CD4-positive, CD25-positive, alpha-beta regulatory T cell (primary cell): ENCODE measurements at regions not wholly inside any gene's neighbourhood (a gene's known extent, or its start where the extent isn't known, plus 50 kb on each side); places are given as distances from the start of the nearest gene placed in this dataset.

Experiments used
- ATAC-seq, 2 donors: fragments of 150-1000 bp; cut with Tn5 transposase; one replicate each; pipeline ENCODE4 v1.10.0; 2021; ENCODE audit warnings: low read depth in 2 of 2, moderate number of reproducible peaks in 2 of 2, moderate library complexity in 1 of 2
- DNase-seq, 3 donors: peaks; one replicate each; pipeline versions ENCODE4 v3.0.0 to v3.0.0-alpha.2; 2012 to 2022; ENCODE audit warnings: mixed read lengths in 1 of 3
- H3K27ac ChIP-seq: one replicate; pipeline ENCODE4 v1.7.0; 2013; ENCODE audit warnings: mild to moderate bottlenecking, low read length; ENCODE audit not compliant: insufficient read depth, poor library complexity, severe bottlenecking
- H3K27me3 ChIP-seq: one replicate; pipeline ENCODE4 v1.7.0; 2013; ENCODE audit warnings: low read length; ENCODE audit not compliant: control insufficient read depth, insufficient read depth
- H3K36me3 ChIP-seq: one replicate; pipeline ENCODE4 v1.7.0; 2013; ENCODE audit warnings: mild to moderate bottlenecking, low read length, moderate library complexity; ENCODE audit not compliant: control insufficient read depth, insufficient read depth
- H3K4me1 ChIP-seq: 2 replicates; pipeline ENCODE4 v1.7.0; 2013; ENCODE audit warnings: mild to moderate bottlenecking, low read length; ENCODE audit not compliant: insufficient read depth, control insufficient read depth, poor library complexity, severe bottlenecking
- H3K4me3 ChIP-seq: one replicate; pipeline ENCODE4 v1.7.0; 2013; ENCODE audit warnings: low read depth, mild to moderate bottlenecking, low read length, moderate library complexity
- H3K9me3 ChIP-seq, 2 experiments: 1 replicate in 1 of 2; 2 replicates in 1 of 2; pipeline ENCODE4 v1.7.0; 2013; ENCODE audit warnings: low read length in 2 of 2, mild to moderate bottlenecking in 1 of 2, moderate library complexity in 1 of 2; ENCODE audit not compliant: control insufficient read depth in 2 of 2
- H3K27ac Mint-ChIP-seq, 3 donors: one replicate each; pipeline ENCODE4 v1.8.0; 2020 to 2022; ENCODE audit warnings: mild to moderate bottlenecking in 3 of 3, mixed read lengths in 3 of 3, moderate library complexity in 2 of 3
- H3K27me3 Mint-ChIP-seq: one replicate; pipeline ENCODE4 v1.8.0; 2022; ENCODE audit warnings: mild to moderate bottlenecking, mixed read lengths
- H3K36me3 Mint-ChIP-seq: one replicate; pipeline ENCODE4 v1.8.0; 2020; ENCODE audit warnings: mixed read lengths
- H3K4me1 Mint-ChIP-seq, 4 donors: one replicate each; pipeline ENCODE4 v1.8.0; 2020 to 2022; ENCODE audit warnings: mixed read lengths in 4 of 4, mild to moderate bottlenecking in 1 of 4
- H3K4me3 Mint-ChIP-seq, 4 donors: one replicate each; pipeline ENCODE4 v1.8.0; 2020 to 2022; ENCODE audit warnings: mild to moderate bottlenecking in 4 of 4, mixed read lengths in 4 of 4, moderate library complexity in 3 of 4
- H3K9me3 Mint-ChIP-seq, 7 donors: one replicate each; pipeline ENCODE4 v1.8.0; 2020 to 2022; ENCODE audit warnings: mixed read lengths in 7 of 7, mild to moderate bottlenecking in 3 of 7, moderate library complexity in 2 of 7

DNA sequence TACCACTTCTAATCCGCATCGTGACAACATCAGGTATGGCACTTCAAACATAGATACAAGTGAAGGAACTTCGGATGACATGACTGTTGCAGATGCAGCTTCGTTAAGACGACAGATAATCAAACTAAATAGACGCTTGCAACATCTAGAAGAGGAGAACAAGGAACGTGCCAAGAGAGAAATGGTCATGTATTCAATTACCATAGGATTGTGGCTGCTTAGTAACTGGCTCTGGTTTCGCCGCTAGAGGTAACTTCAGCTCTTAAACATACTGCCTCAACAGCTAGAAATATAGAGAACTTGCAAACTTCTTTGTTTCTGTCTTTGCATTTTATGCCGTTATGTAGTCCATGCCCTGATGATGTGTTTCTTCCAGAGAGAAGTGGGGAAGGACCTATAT lies 530.8 kb upstream of the DIPK2B start:
- DNase-seq (no peak), ATAC-seq (no peak)
- Mint-ChIP-seq H3K4me1 (no peaks in the 10 kb centered on the region), H3K36me3 (no peaks in the 10 kb centered on the region), H3K27ac (no peak overlapping the region), H3K9me3 (peaks cover 0 to 2% (median 0%) of the 10 kb centered on the region in 7 donors), H3K27me3 (no peaks in the 10 kb centered on the region), H3K4me3 (no peak overlapping the region)
- no peaks in the 10 kb centered on the region for H3K9me3 ChIP-seq
- H3K27me3 ChIP-seq: no peaks in the 10 kb centered on the region
- H3K4me1 ChIP-seq: no peaks in the 10 kb centered on the region
- H3K4me3 ChIP-seq: no peak overlapping the region
- H3K36me3 ChIP-seq: no peaks in the 10 kb centered on the region
- no peak overlapping the region for H3K27ac ChIP-seq

DNA sequence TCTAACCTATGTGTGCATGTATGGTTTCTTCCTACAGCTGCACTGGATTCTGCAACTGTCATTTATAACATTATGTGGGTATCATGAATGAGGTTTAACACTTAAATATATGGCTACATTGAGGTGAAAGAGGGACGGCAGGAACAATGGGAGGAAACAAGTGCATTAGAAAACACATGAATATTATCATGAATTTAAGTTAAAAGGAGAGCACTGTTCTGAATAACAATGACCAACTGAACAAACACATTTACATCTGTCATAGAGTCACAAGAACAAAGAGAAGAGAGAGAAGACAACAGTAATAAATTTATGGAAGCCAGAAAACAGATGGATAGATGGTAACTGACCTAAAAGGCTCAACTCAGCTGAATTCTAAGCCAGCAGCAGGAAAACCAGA lies 527.1 kb upstream of the DIPK2B start:
- Mint-ChIP-seq H3K27me3 (no peaks in the 10 kb centered on the region), H3K36me3 (no peaks in the 10 kb centered on the region), H3K4me3 (no peak overlapping the region), H3K27ac (no peak overlapping the region), H3K4me1 (no peaks in the 10 kb centered on the region), H3K9me3 (peaks cover 0 to 2% (median 0%) of the 10 kb centered on the region in 7 donors)
- Histone ChIP-seq H3K27ac (no peak overlapping the region), H3K4me1 (no peaks in the 10 kb centered on the region), H3K4me3 (no peak overlapping the region), H3K27me3 (no peaks in the 10 kb centered on the region), H3K9me3 (no peaks in the 10 kb centered on the region), H3K36me3 (no peaks in the 10 kb centered on the region)
- DNase-seq: no peak
- ATAC-seq: no peak

DNA sequence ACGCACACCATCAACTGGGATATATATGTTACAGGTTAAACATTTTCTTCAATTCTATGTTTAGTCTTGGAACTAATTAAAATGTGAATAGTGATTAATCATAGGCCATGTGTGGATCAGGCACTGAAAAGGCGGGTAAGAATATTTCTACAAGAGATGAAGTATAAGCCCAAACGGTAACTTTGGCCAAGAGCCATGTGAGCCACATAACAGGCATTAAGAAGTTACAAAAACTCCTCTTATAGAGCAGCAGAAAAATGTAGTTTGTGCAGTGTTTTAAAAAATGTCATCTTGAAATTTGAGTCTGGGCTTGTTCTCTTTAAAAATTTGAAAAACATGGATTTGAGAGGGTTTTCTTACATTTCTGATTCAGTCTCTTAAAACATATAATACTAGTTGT lies 521.8 kb upstream of the DIPK2B start:
- no peaks in the 10 kb centered on the region for H3K9me3 Mint-ChIP-seq
- no peaks in the 10 kb centered on the region for H3K9me3 ChIP-seq
- no peak for ATAC-seq
- no peak for DNase-seq
- no peaks in the 10 kb centered on the region for H3K36me3 Mint-ChIP-seq
- no peaks in the 10 kb centered on the region for H3K4me1 ChIP-seq
- no peaks in the 10 kb centered on the region for H3K36me3 ChIP-seq
- no peak overlapping the region for H3K27ac ChIP-seq
- no peaks in the 10 kb centered on the region for H3K27me3 Mint-ChIP-seq
- no peak overlapping the region for H3K4me3 Mint-ChIP-seq
- no peak overlapping the region for H3K27ac Mint-ChIP-seq
- no peaks in the 10 kb centered on the region for H3K4me1 Mint-ChIP-seq
- H3K4me3 ChIP-seq: no peak overlapping the region
- no peaks in the 10 kb centered on the region for H3K27me3 ChIP-seq

DNA sequence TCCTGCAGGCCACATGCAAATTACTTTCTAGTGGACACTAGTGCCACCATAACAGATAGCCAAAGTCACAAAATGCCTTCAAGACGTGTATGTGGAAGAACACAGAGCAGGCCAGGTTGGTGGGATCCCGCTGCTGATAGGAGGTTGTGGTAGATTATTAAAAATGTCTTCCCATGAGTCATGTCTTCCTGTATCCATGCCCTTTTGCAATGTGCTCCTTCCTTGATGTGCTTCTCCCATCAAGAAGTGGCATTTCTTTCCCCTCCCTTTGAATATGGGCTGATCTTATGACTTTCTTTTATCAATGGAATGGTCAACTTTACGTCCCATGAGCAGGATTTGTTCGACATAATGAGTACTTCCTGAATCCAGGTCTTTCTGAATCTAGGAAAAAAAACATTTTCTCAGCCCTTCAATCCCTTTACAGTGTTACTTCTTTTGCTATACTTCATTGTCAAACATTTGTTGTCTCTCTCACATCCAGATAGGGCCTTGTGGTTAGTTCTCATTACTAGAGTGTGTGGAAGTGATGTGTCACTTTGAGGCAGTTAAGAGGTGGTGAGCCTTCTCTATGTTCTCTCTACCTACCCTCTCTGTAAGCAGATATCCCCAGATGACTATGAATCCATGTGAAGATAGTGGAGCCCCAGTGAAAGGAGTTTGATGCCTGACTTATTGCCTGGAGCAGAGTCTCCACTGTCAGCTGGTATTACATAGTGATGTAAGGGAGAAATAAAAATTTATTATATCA lies 519.2 kb upstream of the DIPK2B start:
- no peak overlapping the region for H3K4me3 Mint-ChIP-seq
- no peak for ATAC-seq

DNA sequence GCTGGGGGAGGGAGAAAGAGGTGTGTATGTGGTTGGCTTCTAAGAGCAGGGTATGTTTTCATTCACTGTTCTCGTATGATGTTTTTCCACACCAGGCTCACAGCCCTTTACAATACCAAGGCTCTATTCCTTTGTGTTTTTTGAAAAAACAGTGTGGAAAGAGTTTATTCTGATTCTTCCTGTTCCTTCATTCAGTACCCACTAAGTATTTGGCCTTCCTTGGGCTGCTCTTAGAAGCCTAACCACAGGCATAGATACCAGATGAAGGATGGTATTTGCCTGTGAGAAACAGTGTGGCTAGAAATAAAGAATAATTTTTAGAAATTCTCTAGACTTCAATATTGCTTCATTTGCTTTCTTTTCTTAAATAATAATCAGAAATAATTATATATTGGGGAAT lies 518.0 kb upstream of the DIPK2B start:
- Mint-ChIP-seq H3K27me3 (no peaks in the 10 kb centered on the region), H3K36me3 (no peaks in the 10 kb centered on the region), H3K4me1 (peaks cover 0 to 11% (median 0%) of the 10 kb centered on the region in 4 donors), H3K9me3 (peaks cover 0 to 1% (median 0%) of the 10 kb centered on the region in 7 donors), H3K4me3 (no peak overlapping the region), H3K27ac (no peak overlapping the region)
- Histone ChIP-seq H3K27me3 (no peaks in the 10 kb centered on the region), H3K9me3 (no peaks in the 10 kb centered on the region), H3K4me1 (no peaks in the 10 kb centered on the region), H3K36me3 (no peaks in the 10 kb centered on the region), H3K4me3 (no peak overlapping the region), H3K27ac (no peak overlapping the region)
- DNase-seq: no peak
- ATAC-seq: no peak

More for the DNA sequence above, 519.2 kb upstream of the DIPK2B start:
- no peak for DNase-seq
- no peaks in the 10 kb centered on the region for H3K36me3 ChIP-seq
- H3K36me3 Mint-ChIP-seq: no peaks in the 10 kb centered on the region
- H3K27ac Mint-ChIP-seq: no peak overlapping the region
- no peaks in the 10 kb centered on the region for H3K9me3 ChIP-seq
- peaks cover 0 to 1% (median 0%) of the 10 kb centered on the region in 7 donors for H3K9me3 Mint-ChIP-seq
- H3K27me3 ChIP-seq: no peaks in the 10 kb centered on the region
- H3K27ac ChIP-seq: no peak overlapping the region
- peaks cover 0 to 11% (median 0%) of the 10 kb centered on the region in 4 donors for H3K4me1 Mint-ChIP-seq
- no peaks in the 10 kb centered on the region for H3K4me1 ChIP-seq
- H3K27me3 Mint-ChIP-seq: no peaks in the 10 kb centered on the region
- no peak overlapping the region for H3K4me3 ChIP-seq

DNA sequence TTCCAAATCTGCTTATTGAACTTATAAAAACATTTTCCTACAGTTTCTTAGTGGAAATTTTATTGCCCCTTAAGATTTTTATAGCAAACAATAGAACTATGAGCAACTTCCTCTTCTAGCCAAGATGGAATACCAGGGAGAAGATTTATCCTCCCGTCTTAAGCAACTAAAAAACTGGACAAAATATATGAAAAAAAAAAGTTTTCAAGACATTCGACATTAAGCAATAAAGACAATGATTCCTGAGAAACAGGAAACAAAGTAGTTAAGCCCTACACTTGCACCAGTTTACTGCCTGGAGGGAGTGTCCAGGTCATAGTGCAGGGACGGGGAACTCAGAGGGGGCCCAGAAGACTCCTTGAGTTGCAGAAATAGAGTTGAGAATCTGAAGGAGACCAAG lies 516.1 kb upstream of the DIPK2B start:
- Mint-ChIP-seq H3K4me3 (no peak overlapping the region), H3K27me3 (no peaks in the 10 kb centered on the region), H3K9me3 (peaks cover 0 to 4% (median 0%) of the 10 kb centered on the region in 7 donors), H3K36me3 (no peaks in the 10 kb centered on the region), H3K27ac (no peak overlapping the region), H3K4me1 (peaks cover 0 to 11% (median 0%) of the 10 kb centered on the region in 4 donors)
- no peaks in the 10 kb centered on the region for H3K9me3 ChIP-seq
- ATAC-seq (no peak), DNase-seq (no peak)
- H3K4me1 ChIP-seq: no peaks in the 10 kb centered on the region
- no peak overlapping the region for H3K27ac ChIP-seq
- no peaks in the 10 kb centered on the region for H3K36me3 ChIP-seq
- no peaks in the 10 kb centered on the region for H3K27me3 ChIP-seq
- no peak overlapping the region for H3K4me3 ChIP-seq

DNA sequence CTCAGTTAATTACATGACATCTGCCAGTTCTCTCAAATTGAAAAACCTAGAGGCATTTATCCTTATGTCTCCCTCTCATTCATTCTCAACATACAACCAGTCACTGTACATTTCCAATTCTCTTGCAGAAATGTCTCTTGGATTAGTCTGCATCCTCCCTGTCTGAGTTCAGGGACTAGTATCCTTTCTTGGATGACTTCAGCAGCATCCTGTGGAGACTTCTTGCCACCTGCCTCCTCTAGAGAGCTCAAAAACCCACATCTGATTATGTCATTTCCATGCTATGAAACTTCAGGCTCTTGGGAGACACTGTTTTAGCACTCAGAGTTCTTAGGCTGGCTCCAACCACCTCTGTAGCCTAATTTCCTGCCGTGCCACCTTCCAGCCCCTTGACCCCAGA lies 515.1 kb upstream of the DIPK2B start:
- H3K36me3 Mint-ChIP-seq: no peaks in the 10 kb centered on the region

DNA sequence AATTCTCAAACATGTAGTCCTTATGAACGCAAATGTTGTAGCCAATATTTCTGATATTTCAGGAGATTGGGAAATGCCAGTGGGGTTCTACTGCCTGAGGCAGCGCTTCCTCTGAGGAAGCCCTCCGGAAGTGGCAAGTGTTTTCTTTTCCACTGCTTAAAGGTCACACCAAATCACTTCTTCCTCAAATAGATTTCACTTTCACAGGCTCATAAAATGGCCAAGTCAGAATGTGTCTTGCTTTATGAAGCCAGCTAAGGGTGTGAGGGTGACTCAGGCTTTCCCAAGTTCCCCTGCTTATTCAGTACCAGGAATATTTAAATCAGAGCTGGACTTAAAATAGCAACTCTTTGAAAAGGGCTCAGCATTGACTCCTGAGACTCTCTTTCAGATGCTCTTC lies 514.2 kb upstream of the DIPK2B start:
- ATAC-seq (no peak), DNase-seq (no peak)
- peaks cover 0 to 23% (median 9%) of the 10 kb centered on the region in 4 donors for H3K4me1 Mint-ChIP-seq
- no peaks in the 10 kb centered on the region for H3K27me3 Mint-ChIP-seq
- H3K27ac ChIP-seq: no peak overlapping the region
- H3K9me3 ChIP-seq: no peaks in the 10 kb centered on the region
- no peaks in the 10 kb centered on the region for H3K36me3 ChIP-seq
- no peak overlapping the region for H3K4me3 ChIP-seq
- no peaks in the 10 kb centered on the region for H3K27me3 ChIP-seq
- peaks cover 3% of the 10 kb centered on the region for H3K4me1 ChIP-seq
- H3K36me3 Mint-ChIP-seq: no peaks in the 10 kb centered on the region
- peaks cover 0 to 4% (median 0%) of the 10 kb centered on the region in 7 donors for H3K9me3 Mint-ChIP-seq
- no peak overlapping the region for H3K27ac Mint-ChIP-seq
- H3K4me3 Mint-ChIP-seq: no peak overlapping the region

More for the DNA sequence above, 515.1 kb upstream of the DIPK2B start:
- no peaks in the 10 kb centered on the region for H3K9me3 ChIP-seq
- DNase-seq (no peak), ATAC-seq (no peak)
- Mint-ChIP-seq H3K4me3 (no peak overlapping the region), H3K27me3 (no peaks in the 10 kb centered on the region), H3K4me1 (peaks cover 0 to 16% (median 3%) of the 10 kb centered on the region in 4 donors), H3K27ac (no peak overlapping the region), H3K9me3 (peaks cover 0 to 4% (median 0%) of the 10 kb centered on the region in 7 donors)
- no peaks in the 10 kb centered on the region for H3K4me1 ChIP-seq
- H3K36me3 ChIP-seq: no peaks in the 10 kb centered on the region
- H3K27ac ChIP-seq: no peak overlapping the region
- no peak overlapping the region for H3K4me3 ChIP-seq
- H3K27me3 ChIP-seq: no peaks in the 10 kb centered on the region
